ENCODE measurements at regions not wholly inside any gene's neighbourhood (a gene's known extent, or its start where the extent isn't known, plus 50 kb on each side); places are given as distances from the start of the nearest gene placed in this dataset.

GRCh38 chr13:32956595-32956933 lies 59.7 kb upstream of the KL start:
- H3K79me2 ChIP-seq (replicated peaks; ENCODE audit: insufficient read depth, low read length) = no peaks in the 10 kb centered on the region
- no peaks in the 10 kb centered on the region for H4K20me1 ChIP-seq (ENCODE audit: insufficient read depth)
- H3K27ac ChIP-seq (ENCODE audit: low read length) = no peak overlapping the region
- H3F3A ChIP-seq (ENCODE audit: insufficient read depth, low read length, poor library complexity, severe bottlenecking) = no peaks in the 10 kb centered on the region
- no peak overlapping the region for H2AFZ ChIP-seq (ENCODE audit: low read depth, low read length)
- H3K36me3 ChIP-seq (ENCODE audit: insufficient read depth, low read length) = no peaks in the 10 kb centered on the region
- H3K9ac ChIP-seq (ENCODE audit: low read length) = no peak overlapping the region
- H3K4me2 ChIP-seq (ENCODE audit: low read length) = no peak overlapping the region
- no peak overlapping the region for H3K4me3 ChIP-seq (ENCODE audit: low read length)
- TF ChIP-seq TAF1 (IDR thresholded peaks at IDR 0.05; ENCODE audit: low read depth) (no peak), SMC3 (conservative IDR thresholded peaks at IDR 0.05; ENCODE audit: poor library complexity) (no peak), REST (IDR thresholded peaks at IDR 0.05; ENCODE audit: borderline replicate concordance) (no peak), RAD21 (conservative IDR thresholded peaks at IDR 0.05) (no peak), EP300 (conservative IDR thresholded peaks at IDR 0.05; ENCODE audit: poor library complexity, severe bottlenecking) (no peak), POLR2AphosphoS5 (IDR thresholded peaks at IDR 0.05) (no peak), MXI1 (conservative IDR thresholded peaks at IDR 0.05; ENCODE audit: poor library complexity, severe bottlenecking) (no peak), EZH2 (IDR thresholded peaks at IDR 0.05; ENCODE audit: borderline replicate concordance, insufficient read depth, low read length, poor library complexity, severe bottlenecking) (no peak)
- TF ChIP-seq, protein P1, sequence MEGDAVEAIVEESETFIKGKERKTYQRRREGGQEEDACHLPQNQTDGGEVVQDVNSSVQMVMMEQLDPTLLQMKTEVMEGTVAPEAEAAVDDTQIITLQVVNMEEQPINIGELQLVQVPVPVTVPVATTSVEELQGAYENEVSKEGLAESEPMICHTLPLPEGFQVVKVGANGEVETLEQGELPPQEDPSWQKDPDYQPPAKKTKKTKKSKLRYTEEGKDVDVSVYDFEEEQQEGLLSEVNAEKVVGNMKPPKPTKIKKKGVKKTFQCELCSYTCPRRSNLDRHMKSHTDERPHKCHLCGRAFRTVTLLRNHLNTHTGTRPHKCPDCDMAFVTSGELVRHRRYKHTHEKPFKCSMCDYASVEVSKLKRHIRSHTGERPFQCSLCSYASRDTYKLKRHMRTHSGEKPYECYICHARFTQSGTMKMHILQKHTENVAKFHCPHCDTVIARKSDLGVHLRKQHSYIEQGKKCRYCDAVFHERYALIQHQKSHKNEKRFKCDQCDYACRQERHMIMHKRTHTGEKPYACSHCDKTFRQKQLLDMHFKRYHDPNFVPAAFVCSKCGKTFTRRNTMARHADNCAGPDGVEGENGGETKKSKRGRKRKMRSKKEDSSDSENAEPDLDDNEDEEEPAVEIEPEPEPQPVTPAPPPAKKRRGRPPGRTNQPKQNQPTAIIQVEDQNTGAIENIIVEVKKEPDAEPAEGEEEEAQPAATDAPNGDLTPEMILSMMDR (IDR thresholded peaks at IDR 0.05; ENCODE audit: poor library complexity, severe bottlenecking) = no peak
- H3K9me2 ChIP-seq (ENCODE audit: insufficient read depth, low read length) = no peaks in the 10 kb centered on the region
- no peaks in the 10 kb centered on the region for H3K27me3 ChIP-seq (ENCODE audit: insufficient read depth, low read depth, low read length)
- H3K9me3 ChIP-seq (ENCODE audit: low read length) = no peaks in the 10 kb centered on the region

- TF ChIP-seq RAD21 (conservative IDR thresholded peaks at IDR 0.05) = no peak
- no peak for TF ChIP-seq SMC3 (conservative IDR thresholded peaks at IDR 0.05; ENCODE audit: poor library complexity)
- no peak for TF ChIP-seq EZH2 (IDR thresholded peaks at IDR 0.05; ENCODE audit: borderline replicate concordance, insufficient read depth, low read length, poor library complexity, severe bottlenecking)
- no peak for TF ChIP-seq EP300 (conservative IDR thresholded peaks at IDR 0.05; ENCODE audit: poor library complexity, severe bottlenecking)
- TF ChIP-seq, protein P1 (IDR thresholded peaks at IDR 0.05; ENCODE audit: poor library complexity, severe bottlenecking) = no peak
- no peak for TF ChIP-seq POLR2AphosphoS5 (IDR thresholded peaks at IDR 0.05)
- TF ChIP-seq MXI1 (conservative IDR thresholded peaks at IDR 0.05; ENCODE audit: poor library complexity, severe bottlenecking) = no peak
- TF ChIP-seq REST (IDR thresholded peaks at IDR 0.05; ENCODE audit: borderline replicate concordance) = no peak
- TF ChIP-seq TAF1 (IDR thresholded peaks at IDR 0.05; ENCODE audit: low read depth) = no peak
- Histone ChIP-seq H2AFZ (ENCODE audit: low read depth, low read length) (no peak overlapping the region), H3K79me2 (replicated peaks; ENCODE audit: insufficient read depth, low read length) (no peaks in the 10 kb centered on the region)
Observed at GRCh38 chr13:32960626-32961025, 55.6 kb upstream of the KL start.

More at GRCh38 chr13:32960626-32961025, 55.6 kb upstream of the KL start:
- H3K9ac ChIP-seq (ENCODE audit: low read length) = no peak overlapping the region
- H3K4me2 ChIP-seq (ENCODE audit: low read length) = no peak overlapping the region
- no peaks in the 10 kb centered on the region for H3K9me2 ChIP-seq (ENCODE audit: insufficient read depth, low read length)
- H3F3A ChIP-seq (ENCODE audit: insufficient read depth, low read length, poor library complexity, severe bottlenecking) = no peaks in the 10 kb centered on the region
- H4K20me1 ChIP-seq (ENCODE audit: insufficient read depth) = no peaks in the 10 kb centered on the region
- H3K27ac ChIP-seq (ENCODE audit: low read length) = no peak overlapping the region
- H3K36me3 ChIP-seq (ENCODE audit: insufficient read depth, low read length) = no peaks in the 10 kb centered on the region
- H3K4me3 ChIP-seq (ENCODE audit: low read length) = no peak overlapping the region
- H3K27me3 ChIP-seq (ENCODE audit: insufficient read depth, low read depth, low read length) = no peaks in the 10 kb centered on the region
- H3K9me3 ChIP-seq (ENCODE audit: low read length) = no peaks in the 10 kb centered on the region
